SK-N-DZ (cell line): ENCODE measurements at regions not wholly inside any gene's neighbourhood (a gene's known extent, or its start where the extent isn't known, plus 50 kb on each side); places are given as distances from the start of the nearest gene placed in this dataset.

ENCODE experiments used
- DNase-seq: peaks from one replicate; pipeline ENCODE4 v3.0.0-alpha.2; 2015; ENCODE audit warnings: low spot score

DNA sequence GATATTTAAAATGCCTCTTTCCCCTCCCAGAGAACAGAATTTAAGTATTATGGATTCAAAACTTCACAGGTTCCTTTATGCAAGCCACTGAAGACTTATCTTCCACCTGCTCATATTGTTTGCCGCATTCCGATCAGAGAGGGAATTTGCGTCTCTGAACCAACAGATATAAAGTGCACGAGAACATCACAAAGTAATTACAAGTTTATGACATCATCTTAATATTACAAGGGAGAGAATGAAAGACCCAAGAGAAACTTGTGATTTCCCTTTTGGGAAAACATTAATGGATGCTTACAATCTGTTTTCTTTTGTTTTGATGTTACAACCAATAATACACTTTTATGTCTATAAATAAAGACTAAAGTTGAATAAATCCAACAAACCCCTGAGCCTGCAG is 631.0 kb downstream of the BCL11A start:
- DNase-seq = no peak

DNA sequence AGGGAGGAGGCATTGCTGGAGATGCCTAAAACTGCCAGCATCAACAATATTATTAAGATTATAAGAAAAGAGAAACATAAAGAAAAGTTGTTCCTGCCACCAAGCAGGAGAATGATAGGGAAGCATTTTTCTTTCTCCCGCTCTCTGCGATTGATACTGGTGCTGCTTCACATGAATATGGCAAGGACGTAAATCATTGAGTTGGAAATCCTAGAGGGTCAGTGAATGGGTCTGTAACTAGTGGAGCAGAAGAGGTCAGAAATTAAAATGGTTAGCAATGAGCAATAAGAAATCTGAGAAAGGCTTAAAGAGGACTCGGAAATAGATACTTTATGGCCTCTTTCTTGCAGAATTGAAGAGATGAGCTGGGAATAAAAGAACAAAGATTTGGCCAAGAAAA is 631.7 kb downstream of the BCL11A start:
- no peak for DNase-seq

GRCh38 chr2:59920961-59921360 is 632.5 kb downstream of the BCL11A start:
- no peak for DNase-seq

- no peak for DNase-seq
Measured at GRCh38 chr2:59920307-59920706, 633.1 kb downstream of the BCL11A start.

DNA sequence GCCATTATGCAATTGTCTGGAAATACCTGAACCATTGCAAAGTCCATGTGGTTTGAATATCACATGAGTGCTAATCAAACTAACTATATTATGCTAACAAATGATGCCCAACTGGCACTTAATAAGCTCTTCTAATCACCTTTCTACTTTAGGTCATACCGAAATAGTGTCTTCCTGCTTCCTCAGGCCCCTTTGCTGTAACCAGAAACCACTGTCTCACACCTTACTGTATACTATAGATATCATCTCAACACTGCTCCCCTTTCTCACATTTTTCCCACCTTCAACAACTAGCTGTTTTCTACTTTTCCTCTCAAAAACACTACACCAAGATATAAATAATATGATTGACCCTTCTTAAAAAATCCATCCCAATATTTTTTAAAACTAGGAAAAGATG is 633.9 kb downstream of the BCL11A start:
- DNase-seq = no peak

- no peak for DNase-seq
Measured at GRCh38 chr2:59912042-59912441, 641.4 kb downstream of the BCL11A start.

- DNase-seq = no peak
Measured at GRCh38 chr2:59910166-59910565, 643.3 kb downstream of the BCL11A start.

DNA sequence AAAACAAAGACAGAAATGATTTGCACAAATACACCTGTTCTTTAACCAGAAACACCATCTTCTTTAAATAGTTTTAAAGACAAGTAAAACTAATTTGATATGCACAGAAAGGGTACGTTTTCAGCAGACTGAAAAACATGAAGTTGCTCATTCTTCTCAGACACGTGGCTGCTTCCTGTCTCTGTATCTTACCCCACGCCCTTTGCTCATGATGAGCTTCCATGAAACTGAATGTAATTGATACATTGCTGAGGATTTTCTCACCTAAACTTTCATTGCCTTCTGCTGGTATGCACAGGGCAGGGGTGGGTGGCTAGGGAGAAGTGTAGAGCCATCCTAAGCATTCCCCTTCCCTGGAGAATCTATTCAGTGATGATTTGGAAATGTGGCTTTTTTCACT is 644.3 kb downstream of the BCL11A start:
- DNase-seq = no peak

GRCh38 chr2:59905731-59906130 is 647.7 kb downstream of the BCL11A start:
- no peak for DNase-seq

GRCh38 chr2:59903994-59904544 is 649.4 kb downstream of the BCL11A start:
- no peak for DNase-seq

DNA sequence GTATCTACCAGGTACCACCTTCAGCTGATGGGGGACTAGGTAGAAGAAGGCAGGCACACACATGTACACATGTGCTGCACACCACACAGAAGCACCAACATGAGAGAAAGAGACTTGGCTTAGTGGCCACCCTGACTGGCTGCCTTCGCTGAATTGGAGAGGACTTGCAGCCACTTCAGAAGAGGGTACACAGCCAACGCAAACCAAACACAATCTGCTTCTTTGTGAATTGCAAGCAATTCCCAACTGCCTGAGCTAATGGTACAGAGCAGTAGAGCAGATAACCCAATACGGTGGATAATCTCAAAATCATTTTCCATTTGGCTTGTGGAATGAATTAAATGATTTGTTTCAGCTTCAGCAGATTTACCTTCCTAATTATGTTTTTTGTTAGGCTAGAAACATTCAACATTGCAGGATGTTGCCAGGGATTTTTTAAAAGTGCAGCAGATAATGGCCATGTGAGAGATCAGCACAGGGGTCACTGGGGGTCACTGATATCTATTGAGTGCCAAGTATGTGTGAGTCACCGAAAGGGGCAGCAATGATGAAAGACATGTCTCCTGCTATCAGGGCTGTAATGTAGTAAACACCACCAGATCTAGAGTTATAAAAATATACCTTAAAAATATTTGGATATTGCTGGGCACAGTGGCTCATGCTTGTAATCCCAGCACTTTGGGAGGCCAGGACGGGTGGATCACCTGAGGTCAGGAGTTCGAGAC is 652.6 kb downstream of the BCL11A start:
- no peak for DNase-seq

GRCh38 chr2:59899692-59900091 is 653.8 kb downstream of the BCL11A start:
- no peak for DNase-seq

DNA sequence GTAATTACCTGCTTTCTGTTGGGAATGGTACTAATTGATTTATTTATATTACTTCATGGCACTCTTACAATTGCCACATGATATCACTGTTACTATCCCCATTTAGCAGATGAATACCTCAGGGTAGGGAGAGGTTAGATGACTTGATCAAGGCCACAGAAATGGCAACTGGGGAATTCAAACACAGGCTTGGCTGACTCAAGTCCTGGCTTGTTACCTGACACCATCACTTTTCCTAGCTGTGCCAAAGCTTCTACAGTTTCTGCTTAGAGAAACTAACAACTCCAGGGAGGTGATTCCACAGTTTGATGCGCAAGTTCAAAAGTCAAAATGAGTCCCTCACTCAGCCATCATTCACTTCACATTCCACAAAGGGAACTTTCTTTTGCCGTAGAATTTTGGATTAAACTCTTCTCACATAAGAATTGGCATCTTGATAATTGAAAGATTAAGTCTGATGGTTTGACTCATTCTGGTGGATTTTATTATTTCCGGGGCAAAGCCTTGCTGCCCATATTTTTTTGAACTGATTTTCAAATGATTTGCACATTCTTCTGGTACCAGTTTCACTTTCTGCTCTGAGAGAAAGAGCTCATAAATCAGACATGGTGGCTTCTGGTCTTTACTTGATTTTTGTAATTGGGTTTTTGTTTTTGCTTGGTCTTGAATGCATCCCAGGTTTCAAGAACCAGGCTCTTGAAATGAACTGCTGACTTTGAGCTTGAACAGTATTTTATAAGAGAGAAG is 656.8 kb downstream of the BCL11A start:
- DNase-seq = no peak

DNA sequence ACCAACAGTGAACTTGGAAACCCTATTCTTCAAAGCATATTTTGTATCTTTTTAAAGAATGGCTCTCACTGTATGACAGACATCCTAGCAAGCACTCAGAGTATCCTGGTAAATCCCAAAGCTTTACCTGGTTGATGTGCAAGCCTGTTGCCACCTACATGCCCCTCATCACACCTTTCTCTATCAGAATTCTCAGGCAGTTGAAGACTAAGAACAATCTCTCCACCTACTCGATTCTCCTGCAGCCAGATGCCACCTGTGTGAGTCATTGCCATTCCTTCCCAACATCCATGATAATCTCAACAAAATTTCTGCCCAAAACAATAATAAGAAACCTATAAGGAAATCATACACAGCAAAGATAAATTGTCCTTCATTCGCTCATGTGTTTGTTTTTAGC is 659.8 kb downstream of the BCL11A start:
- DNase-seq = no peak

- no peak for DNase-seq
Measured at GRCh38 chr2:59892398-59892797, 661.1 kb downstream of the BCL11A start.

DNA sequence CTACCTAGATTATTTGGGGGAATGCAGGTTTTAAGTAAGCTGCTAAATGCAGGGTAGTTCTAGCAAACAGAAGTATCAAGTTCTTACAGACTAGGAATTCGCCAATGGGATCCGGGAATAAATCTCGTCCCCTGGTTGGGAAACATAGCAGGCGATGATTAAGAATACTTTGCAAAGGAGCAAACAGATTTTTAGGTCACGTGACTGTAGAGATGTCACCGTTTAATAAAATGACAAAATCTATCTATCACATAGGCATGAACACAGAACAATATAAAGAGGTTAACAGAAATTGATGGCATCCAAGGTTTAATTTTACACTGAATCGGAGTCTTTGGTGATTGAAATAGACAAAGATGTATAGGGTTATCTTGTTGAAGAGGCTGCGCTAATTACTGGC is 664.1 kb downstream of the BCL11A start:
- no peak for DNase-seq

- no peak for DNase-seq
Measured at GRCh38 chr2:59888706-59889105, 664.7 kb downstream of the BCL11A start.

DNA sequence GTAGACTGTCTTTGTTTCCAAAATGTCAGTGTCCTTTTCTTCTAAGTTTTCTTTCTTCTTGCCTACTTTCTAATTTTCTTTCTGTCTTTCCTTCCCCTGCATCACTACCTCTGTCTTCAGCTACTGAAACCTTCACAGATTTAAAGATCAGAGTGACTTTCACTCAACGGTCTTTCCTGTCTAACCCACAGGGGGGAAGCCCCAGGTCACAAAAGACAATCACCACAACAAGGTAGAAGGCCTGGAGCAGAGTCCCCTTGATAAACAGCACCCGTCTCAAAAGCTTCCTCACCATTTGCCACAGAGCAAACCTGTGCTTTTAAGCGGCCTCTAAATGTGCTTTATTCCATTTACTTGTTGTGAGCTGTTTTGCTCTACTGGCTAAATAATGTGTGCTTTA is 665.4 kb downstream of the BCL11A start:
- no peak for DNase-seq

DNA sequence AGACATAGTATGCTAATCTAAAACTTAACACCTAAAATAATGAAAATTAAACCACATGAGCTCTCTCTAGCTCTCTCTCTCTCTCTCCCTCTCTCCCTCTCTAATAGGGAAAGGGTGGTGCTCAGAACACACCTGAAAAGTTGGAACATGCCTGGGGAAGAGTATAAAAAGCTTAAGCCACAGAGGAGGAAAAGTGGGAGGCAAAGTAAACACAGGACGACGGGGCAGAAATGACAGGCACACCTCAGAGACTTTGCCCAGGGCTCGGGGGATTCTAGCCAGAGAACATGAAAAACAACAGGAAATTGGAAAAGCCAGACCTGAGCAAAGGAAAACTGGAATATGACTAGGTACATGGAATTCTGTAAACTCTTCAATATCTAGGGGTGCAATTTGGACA is 666.1 kb downstream of the BCL11A start:
- no peak for DNase-seq

- DNase-seq = no peak
Measured at GRCh38 chr2:59886759-59887158, 666.7 kb downstream of the BCL11A start.

DNA sequence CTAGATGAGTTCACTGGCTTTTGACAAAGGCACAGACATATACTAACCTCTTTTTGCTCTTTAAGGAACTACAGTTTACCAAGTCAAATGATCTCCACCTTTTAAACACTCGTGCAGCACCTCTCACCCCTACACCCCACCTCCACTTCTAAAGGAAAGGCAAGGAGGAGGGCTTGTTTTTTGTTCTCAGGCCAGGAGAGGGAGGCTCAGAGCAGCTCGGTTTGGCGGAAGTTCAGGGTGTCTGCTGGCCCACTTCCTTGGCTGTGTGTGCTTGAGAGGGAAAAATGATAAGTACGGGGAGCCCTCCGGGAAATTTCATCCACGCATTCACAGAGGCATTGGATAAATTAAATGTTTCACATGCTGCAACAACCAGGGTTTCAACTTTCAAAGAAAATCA is 667.9 kb downstream of the BCL11A start:
- DNase-seq = no peak

GRCh38 chr2:59884166-59884565 is 669.3 kb downstream of the BCL11A start:
- DNase-seq = no peak

GRCh38 chr2:59882822-59883221 is 670.6 kb downstream of the BCL11A start:
- DNase-seq = no peak
